ENCODE measurements at regions not wholly inside any gene's neighbourhood (a gene's known extent, or its start where the extent isn't known, plus 50 kb on each side); places are given as distances from the start of the nearest gene placed in this dataset.

DNA sequence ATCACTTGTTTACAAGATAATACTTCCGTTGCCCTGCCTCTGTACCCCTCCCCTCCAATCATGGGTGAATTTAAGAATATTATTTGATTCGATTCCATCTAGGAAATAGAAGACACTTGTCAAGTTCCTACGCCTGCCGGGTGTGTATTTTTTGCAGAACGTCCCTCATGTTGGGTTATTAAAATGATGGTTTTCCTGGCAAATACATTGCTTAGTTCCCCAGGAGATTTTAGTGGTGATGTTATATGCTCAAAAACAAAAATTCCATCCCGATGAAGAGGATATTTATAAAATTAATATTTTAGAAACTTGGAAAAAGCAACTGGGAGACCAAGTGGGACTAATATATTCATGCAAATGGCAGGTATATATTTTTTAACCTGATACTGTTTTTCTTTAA lies 548.4 kb downstream of the EDEM1 start:
- Histone ChIP-seq H3K27ac (replicated peaks; ENCODE audit: low read length) (no peak overlapping the region), H3K4ac (ENCODE audit: low read length) (no peak overlapping the region), H2AFZ (ENCODE audit: low read length) (no peak overlapping the region), H3K9me3 (replicated peaks in 1 of 2; ENCODE audit: control insufficient read depth in 2 of 2, insufficient read depth in 1 of 2, low read depth in 1 of 2, low read length in 2 of 2) (no peaks in the 10 kb centered on the region), H4K8ac (ENCODE audit: low read depth, low read length) (no peak overlapping the region), H3K18ac (ENCODE audit: low read length) (no peak overlapping the region), H4K91ac (ENCODE audit: low read depth, low read length, poor library complexity) (no peak overlapping the region), H2BK120ac (ENCODE audit: low read depth, low read length) (no peak overlapping the region), H2BK5ac (ENCODE audit: low read length) (no peak overlapping the region), H3K23ac (ENCODE audit: low read depth, low read length, poor library complexity) (no peak overlapping the region), H2BK12ac (ENCODE audit: low read length) (no peak overlapping the region), H3K14ac (ENCODE audit: low read length) (no peak overlapping the region), H3K4me1 (ENCODE audit: control insufficient read depth in 2 of 2, insufficient read depth in 1 of 2, low read depth in 1 of 2, low read length in 2 of 2) (peaks cover 0 to 3% of the 10 kb centered on the region in 2 donors), H2AK5ac (ENCODE audit: low read depth, low read length) (no peak overlapping the region), H3K4me3 (ENCODE audit: low read length in 2 of 2) (no peak overlapping the region), H3K4me2 (ENCODE audit: insufficient read depth, low read length, poor library complexity, severe bottlenecking) (no peak overlapping the region), H3K79me1 (ENCODE audit: low read depth, low read length) (no peaks in the 10 kb centered on the region), H2BK15ac (ENCODE audit: low read length) (no peak overlapping the region), H3K9ac (ENCODE audit: low read depth, low read length, poor library complexity) (no peak overlapping the region), H3K27me3 (ENCODE audit: control insufficient read depth in 3 of 3, insufficient read depth in 3 of 3, low read depth in 1 of 3, low read length in 3 of 3) (no peaks in the 10 kb centered on the region), H3K36me3 (replicated peaks in 1 of 2; ENCODE audit: control insufficient read depth in 2 of 2, insufficient read depth in 2 of 2, low read length in 2 of 2) (no peaks in the 10 kb centered on the region)
- DNase-seq (ENCODE audit: low spot score) = no peak
- WGBS, 2 donors (ENCODE audit: extremely low coverage in 2 of 2, insufficient read length in 2 of 2, insufficient replicate concordance in 1 of 2) = no CpG with 5 or more reads among the region's 6 CpGs

GRCh38 chr3:5739299-5739935 lies 551.9 kb downstream of the EDEM1 start:
- Histone ChIP-seq H3K9ac (ENCODE audit: low read depth, low read length, poor library complexity) (no peak overlapping the region), H2BK5ac (ENCODE audit: low read length) (no peak overlapping the region), H3K36me3 (replicated peaks in 1 of 2; ENCODE audit: control insufficient read depth in 2 of 2, insufficient read depth in 2 of 2, low read length in 2 of 2) (no peaks in the 10 kb centered on the region), H2BK120ac (ENCODE audit: low read depth, low read length) (no peak overlapping the region), H3K4me1 (ENCODE audit: control insufficient read depth in 2 of 2, insufficient read depth in 1 of 2, low read depth in 1 of 2, low read length in 2 of 2) (peaks cover 0 to 3% of the 10 kb centered on the region in 2 donors), H3K4me2 (ENCODE audit: insufficient read depth, low read length, poor library complexity, severe bottlenecking) (no peak overlapping the region), H4K91ac (ENCODE audit: low read depth, low read length, poor library complexity) (no peak overlapping the region), H3K27me3 (ENCODE audit: control insufficient read depth in 3 of 3, insufficient read depth in 3 of 3, low read depth in 1 of 3, low read length in 3 of 3) (no peaks in the 10 kb centered on the region), H3K9me3 (replicated peaks in 1 of 2; ENCODE audit: control insufficient read depth in 2 of 2, insufficient read depth in 1 of 2, low read depth in 1 of 2, low read length in 2 of 2) (no peaks in the 10 kb centered on the region), H2AFZ (ENCODE audit: low read length) (no peak overlapping the region), H3K4ac (ENCODE audit: low read length) (no peak overlapping the region), H3K4me3 (ENCODE audit: low read length in 2 of 2) (no peak overlapping the region), H2BK12ac (ENCODE audit: low read length) (no peak overlapping the region), H4K8ac (ENCODE audit: low read depth, low read length) (no peak overlapping the region), H2BK15ac (ENCODE audit: low read length) (no peak overlapping the region), H3K23ac (ENCODE audit: low read depth, low read length, poor library complexity) (no peak overlapping the region), H3K79me1 (ENCODE audit: low read depth, low read length) (no peaks in the 10 kb centered on the region), H3K27ac (replicated peaks; ENCODE audit: low read length) (no peak overlapping the region), H3K14ac (ENCODE audit: low read length) (no peak overlapping the region), H2AK5ac (ENCODE audit: low read depth, low read length) (no peak overlapping the region), H3K18ac (ENCODE audit: low read length) (no peak overlapping the region)
- WGBS, 2 donors (ENCODE audit: extremely low coverage in 2 of 2, insufficient read length in 2 of 2, insufficient replicate concordance in 1 of 2) = no CpG with 5 or more reads among the region's 3 CpGs
- no peak for DNase-seq (ENCODE audit: low spot score)

DNA sequence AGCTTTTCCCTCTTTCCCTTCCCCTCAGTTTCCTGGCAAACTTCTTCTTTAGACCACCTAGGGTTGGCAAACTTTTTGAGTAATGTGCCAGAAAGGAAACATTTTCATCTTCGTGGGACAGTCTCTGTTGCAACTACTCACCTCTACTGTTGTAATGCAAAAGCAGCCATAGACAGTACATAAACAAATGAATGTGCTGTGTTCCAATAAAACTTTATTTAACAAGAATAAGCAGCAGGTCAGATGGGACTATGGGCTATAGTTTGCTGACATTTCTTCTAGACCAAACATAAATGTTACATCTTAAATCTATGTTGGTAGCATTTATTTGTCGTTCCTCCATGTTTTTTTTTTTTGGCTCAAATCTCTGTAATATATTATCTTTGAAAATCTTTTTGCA lies 552.4 kb downstream of the EDEM1 start:
- no peak for DNase-seq (ENCODE audit: low spot score)
- Histone ChIP-seq H2BK120ac (ENCODE audit: low read depth, low read length) (no peak overlapping the region), H2BK5ac (ENCODE audit: low read length) (no peak overlapping the region), H2BK15ac (ENCODE audit: low read length) (no peak overlapping the region), H2AFZ (ENCODE audit: low read length) (no peak overlapping the region), H3K23ac (ENCODE audit: low read depth, low read length, poor library complexity) (no peak overlapping the region), H3K9me3 (replicated peaks in 1 of 2; ENCODE audit: control insufficient read depth in 2 of 2, insufficient read depth in 1 of 2, low read depth in 1 of 2, low read length in 2 of 2) (no peaks in the 10 kb centered on the region), H3K9ac (ENCODE audit: low read depth, low read length, poor library complexity) (no peak overlapping the region), H3K4me2 (ENCODE audit: insufficient read depth, low read length, poor library complexity, severe bottlenecking) (no peak overlapping the region), H3K4me3 (ENCODE audit: low read length in 2 of 2) (no peak overlapping the region), H3K14ac (ENCODE audit: low read length) (no peak overlapping the region), H3K4me1 (ENCODE audit: control insufficient read depth in 2 of 2, insufficient read depth in 1 of 2, low read depth in 1 of 2, low read length in 2 of 2) (peaks cover 0 to 3% of the 10 kb centered on the region in 2 donors), H4K8ac (ENCODE audit: low read depth, low read length) (no peak overlapping the region), H3K27me3 (ENCODE audit: control insufficient read depth in 3 of 3, insufficient read depth in 3 of 3, low read depth in 1 of 3, low read length in 3 of 3) (no peaks in the 10 kb centered on the region), H2AK5ac (ENCODE audit: low read depth, low read length) (no peak overlapping the region), H3K18ac (ENCODE audit: low read length) (no peak overlapping the region), H3K27ac (replicated peaks; ENCODE audit: low read length) (no peak overlapping the region), H2BK12ac (ENCODE audit: low read length) (no peak overlapping the region), H4K91ac (ENCODE audit: low read depth, low read length, poor library complexity) (no peak overlapping the region), H3K36me3 (replicated peaks in 1 of 2; ENCODE audit: control insufficient read depth in 2 of 2, insufficient read depth in 2 of 2, low read length in 2 of 2) (no peaks in the 10 kb centered on the region), H3K79me1 (ENCODE audit: low read depth, low read length) (no peaks in the 10 kb centered on the region), H3K4ac (ENCODE audit: low read length) (no peak overlapping the region)
- WGBS, 2 donors (ENCODE audit: extremely low coverage in 2 of 2, insufficient read length in 2 of 2, insufficient replicate concordance in 1 of 2) = no CpG with 5 or more reads among the region's 2 CpGs

- no peak overlapping the region for H2BK120ac ChIP-seq (ENCODE audit: low read depth, low read length)
- no peaks in the 10 kb centered on the region for H3K27me3 ChIP-seq (ENCODE audit: control insufficient read depth in 3 of 3, insufficient read depth in 3 of 3, low read depth in 1 of 3, low read length in 3 of 3)
- no peak overlapping the region for H4K8ac ChIP-seq (ENCODE audit: low read depth, low read length)
- H3K27ac ChIP-seq (replicated peaks; ENCODE audit: low read length) = no peak overlapping the region
- DNase-seq (ENCODE audit: low spot score) = no peak
- H3K9me3 ChIP-seq (replicated peaks in 1 of 2; ENCODE audit: control insufficient read depth in 2 of 2, insufficient read depth in 1 of 2, low read depth in 1 of 2, low read length in 2 of 2) = no peaks in the 10 kb centered on the region
- H3K9ac ChIP-seq (ENCODE audit: low read depth, low read length, poor library complexity) = no peak overlapping the region
- no peak overlapping the region for H3K4ac ChIP-seq (ENCODE audit: low read length)
- no peak overlapping the region for H2BK15ac ChIP-seq (ENCODE audit: low read length)
- H2AFZ ChIP-seq (ENCODE audit: low read length) = no peak overlapping the region
- H3K36me3 ChIP-seq (replicated peaks in 1 of 2; ENCODE audit: control insufficient read depth in 2 of 2, insufficient read depth in 2 of 2, low read length in 2 of 2) = no peaks in the 10 kb centered on the region
- no peak overlapping the region for H3K4me3 ChIP-seq (ENCODE audit: low read length in 2 of 2)
- no peak overlapping the region for H2BK12ac ChIP-seq (ENCODE audit: low read length)
- no peak overlapping the region for H3K14ac ChIP-seq (ENCODE audit: low read length)
- no peaks in the 10 kb centered on the region for H3K79me1 ChIP-seq (ENCODE audit: low read depth, low read length)
- WGBS, 2 donors (ENCODE audit: extremely low coverage in 2 of 2, insufficient read length in 2 of 2, insufficient replicate concordance in 1 of 2) = no CpG with 5 or more reads among the region's 4 CpGs
- no peak overlapping the region for H3K23ac ChIP-seq (ENCODE audit: low read depth, low read length, poor library complexity)
- H4K91ac ChIP-seq (ENCODE audit: low read depth, low read length, poor library complexity) = no peak overlapping the region
- H3K18ac ChIP-seq (ENCODE audit: low read length) = no peak overlapping the region
- H2AK5ac ChIP-seq (ENCODE audit: low read depth, low read length) = no peak overlapping the region
- H2BK5ac ChIP-seq (ENCODE audit: low read length) = no peak overlapping the region
- H3K4me2 ChIP-seq (ENCODE audit: insufficient read depth, low read length, poor library complexity, severe bottlenecking) = no peak overlapping the region
- no peaks in the 10 kb centered on the region for H3K4me1 ChIP-seq (ENCODE audit: control insufficient read depth in 2 of 2, insufficient read depth in 1 of 2, low read depth in 1 of 2, low read length in 2 of 2)
Observed at GRCh38 chr3:5741017-5741416, 553.5 kb downstream of the EDEM1 start.
